CD4-positive, CD25-positive, alpha-beta regulatory T cell (primary cell): ENCODE measurements at regions not wholly inside any gene's neighbourhood (a gene's known extent, or its start where the extent isn't known, plus 50 kb on each side); places are given as distances from the start of the nearest gene placed in this dataset.

ENCODE experiments used
- ATAC-seq, 2 donors: fragments of 150-1000 bp; cut with Tn5 transposase; one replicate each; pipeline ENCODE4 v1.10.0; 2021; ENCODE audit warnings: low read depth in 2 of 2, moderate number of reproducible peaks in 2 of 2, moderate library complexity in 1 of 2
- DNase-seq, 3 donors: peaks; one replicate each; pipeline versions ENCODE4 v3.0.0 to v3.0.0-alpha.2; 2012 to 2022; ENCODE audit warnings: mixed read lengths in 1 of 3
- H3K27ac ChIP-seq: one replicate; pipeline ENCODE4 v1.7.0; 2013; ENCODE audit warnings: mild to moderate bottlenecking, low read length; ENCODE audit not compliant: insufficient read depth, poor library complexity, severe bottlenecking
- H3K27me3 ChIP-seq: one replicate; pipeline ENCODE4 v1.7.0; 2013; ENCODE audit warnings: low read length; ENCODE audit not compliant: control insufficient read depth, insufficient read depth
- H3K36me3 ChIP-seq: one replicate; pipeline ENCODE4 v1.7.0; 2013; ENCODE audit warnings: mild to moderate bottlenecking, low read length, moderate library complexity; ENCODE audit not compliant: control insufficient read depth, insufficient read depth
- H3K4me1 ChIP-seq: 2 replicates; pipeline ENCODE4 v1.7.0; 2013; ENCODE audit warnings: mild to moderate bottlenecking, low read length; ENCODE audit not compliant: insufficient read depth, control insufficient read depth, poor library complexity, severe bottlenecking
- H3K4me3 ChIP-seq: one replicate; pipeline ENCODE4 v1.7.0; 2013; ENCODE audit warnings: low read depth, mild to moderate bottlenecking, low read length, moderate library complexity
- H3K9me3 ChIP-seq, 2 experiments: 1 replicate in 1 of 2; 2 replicates in 1 of 2; pipeline ENCODE4 v1.7.0; 2013; ENCODE audit warnings: low read length in 2 of 2, mild to moderate bottlenecking in 1 of 2, moderate library complexity in 1 of 2; ENCODE audit not compliant: control insufficient read depth in 2 of 2
- H3K27ac Mint-ChIP-seq, 3 donors: one replicate each; pipeline ENCODE4 v1.8.0; 2020 to 2022; ENCODE audit warnings: mild to moderate bottlenecking in 3 of 3, mixed read lengths in 3 of 3, moderate library complexity in 2 of 3
- H3K27me3 Mint-ChIP-seq: one replicate; pipeline ENCODE4 v1.8.0; 2022; ENCODE audit warnings: mild to moderate bottlenecking, mixed read lengths
- H3K36me3 Mint-ChIP-seq: one replicate; pipeline ENCODE4 v1.8.0; 2020; ENCODE audit warnings: mixed read lengths
- H3K4me1 Mint-ChIP-seq, 4 donors: one replicate each; pipeline ENCODE4 v1.8.0; 2020 to 2022; ENCODE audit warnings: mixed read lengths in 4 of 4, mild to moderate bottlenecking in 1 of 4
- H3K4me3 Mint-ChIP-seq, 4 donors: one replicate each; pipeline ENCODE4 v1.8.0; 2020 to 2022; ENCODE audit warnings: mild to moderate bottlenecking in 4 of 4, mixed read lengths in 4 of 4, moderate library complexity in 3 of 4
- H3K9me3 Mint-ChIP-seq, 7 donors: one replicate each; pipeline ENCODE4 v1.8.0; 2020 to 2022; ENCODE audit warnings: mixed read lengths in 7 of 7, mild to moderate bottlenecking in 3 of 7, moderate library complexity in 2 of 7

DNA sequence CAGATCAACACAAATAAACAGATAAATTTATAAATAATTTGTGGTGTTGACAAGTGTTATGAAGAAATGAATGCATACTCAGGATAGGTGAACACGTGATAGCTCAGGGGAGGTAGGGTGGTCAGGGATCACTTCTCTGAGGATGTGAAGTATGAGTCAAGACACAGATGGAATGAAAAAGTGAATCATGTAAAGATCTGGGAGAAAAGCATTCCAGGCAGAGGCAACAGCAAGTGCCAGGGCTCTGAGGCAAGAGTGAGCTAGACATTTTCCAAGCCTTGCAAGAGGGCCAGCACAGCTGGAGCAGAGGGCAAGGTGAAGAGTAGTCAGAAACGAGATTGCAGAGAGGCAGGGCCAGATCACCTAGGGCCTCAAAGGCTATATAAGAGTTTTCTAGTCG is 177.8 kb downstream of the WNT5A start:
- no peaks in the 10 kb centered on the region for H3K36me3 ChIP-seq
- H3K27me3 ChIP-seq = no peaks in the 10 kb centered on the region
- no peak for ATAC-seq
- Mint-ChIP-seq H3K36me3 (no peaks in the 10 kb centered on the region), H3K27ac (no peak overlapping the region), H3K4me1 (no peaks in the 10 kb centered on the region), H3K27me3 (no peaks in the 10 kb centered on the region), H3K4me3 (no peak overlapping the region), H3K9me3 (peaks cover 1 to 9% (median 3%) of the 10 kb centered on the region in 7 donors)
- H3K9me3 ChIP-seq = no peaks in the 10 kb centered on the region
- H3K4me1 ChIP-seq = no peaks in the 10 kb centered on the region
- no peak overlapping the region for H3K27ac ChIP-seq
- DNase-seq = no peak
- no peak overlapping the region for H3K4me3 ChIP-seq

DNA sequence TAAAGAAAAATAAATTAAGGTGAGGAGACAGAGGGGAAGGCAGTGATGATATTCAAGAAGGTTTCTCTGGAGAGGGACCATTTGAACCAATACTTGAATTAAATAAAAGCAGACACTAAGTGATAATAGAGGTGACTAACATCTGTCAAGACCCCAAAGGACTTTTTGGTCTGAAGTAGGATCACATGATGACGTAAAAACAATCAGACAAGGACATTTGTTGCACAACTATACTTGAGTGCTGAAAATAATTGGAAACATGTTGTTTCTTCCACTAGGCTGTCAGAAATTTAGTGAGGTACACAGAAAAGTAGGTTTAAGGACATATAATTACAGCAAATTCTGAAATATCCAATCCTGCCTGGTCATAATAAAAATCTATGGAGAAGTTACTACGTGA is 179.5 kb downstream of the WNT5A start:
- Mint-ChIP-seq H3K36me3 (no peaks in the 10 kb centered on the region), H3K9me3 (peaks cover 0 to 9% (median 4%) of the 10 kb centered on the region in 7 donors), H3K4me3 (peak overlapping the region in 1 of 4 donors; percentile 58), H3K27me3 (no peaks in the 10 kb centered on the region), H3K4me1 (no peaks in the 10 kb centered on the region), H3K27ac (no peak overlapping the region)
- no peak for DNase-seq
- H3K27ac ChIP-seq = no peak overlapping the region
- no peak for ATAC-seq
- H3K4me1 ChIP-seq = no peaks in the 10 kb centered on the region
- H3K27me3 ChIP-seq = no peaks in the 10 kb centered on the region
- H3K36me3 ChIP-seq = no peaks in the 10 kb centered on the region
- H3K4me3 ChIP-seq = no peak overlapping the region
- H3K9me3 ChIP-seq = no peaks in the 10 kb centered on the region

DNA sequence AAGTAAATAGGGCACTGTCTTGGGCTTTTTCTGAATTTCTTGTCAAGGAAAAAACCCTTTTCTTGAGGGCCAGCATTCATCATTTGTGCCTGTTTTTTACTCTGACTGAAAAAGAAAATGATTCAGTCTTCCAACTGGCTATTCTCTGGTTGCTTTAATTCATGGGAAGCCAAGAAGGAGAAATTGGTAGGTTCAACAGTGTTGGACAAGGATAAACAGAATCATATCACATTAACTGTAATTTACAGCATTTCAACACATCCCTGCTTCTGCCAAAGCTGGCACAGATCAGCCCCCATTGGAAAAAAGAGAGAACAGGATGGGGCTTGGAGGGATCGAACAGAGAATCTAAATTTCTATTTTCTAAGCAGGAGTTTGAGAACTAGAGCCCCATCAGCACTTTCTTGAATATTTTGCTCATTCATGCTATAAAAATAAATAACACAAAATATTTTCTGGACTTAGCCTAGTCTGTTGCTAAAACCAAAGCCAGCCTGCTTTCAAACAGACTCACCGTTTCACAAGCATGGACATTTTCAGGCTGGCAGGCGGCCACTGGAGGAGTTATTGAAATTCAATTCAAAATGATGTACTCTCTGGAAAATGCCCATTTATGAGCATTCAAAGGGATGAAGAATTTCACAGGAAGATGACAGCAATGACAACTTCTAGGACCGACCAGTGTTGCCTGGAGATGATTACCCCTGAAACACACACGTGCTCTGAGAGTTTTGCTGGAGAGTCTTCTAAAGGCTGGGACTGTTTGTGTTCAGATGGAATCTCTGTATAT is 181.2 kb downstream of the WNT5A start:
- ATAC-seq = no peak
- Mint-ChIP-seq H3K9me3 (peaks cover 0 to 9% (median 5%) of the 10 kb centered on the region in 7 donors), H3K4me3 (no peak overlapping the region), H3K4me1 (no peaks in the 10 kb centered on the region), H3K36me3 (no peaks in the 10 kb centered on the region), H3K27me3 (no peaks in the 10 kb centered on the region), H3K27ac (no peak overlapping the region)
- no peak for DNase-seq
- Histone ChIP-seq H3K4me3 (no peak overlapping the region), H3K27ac (no peak overlapping the region), H3K27me3 (no peaks in the 10 kb centered on the region), H3K4me1 (no peaks in the 10 kb centered on the region), H3K9me3 (no peaks in the 10 kb centered on the region), H3K36me3 (no peaks in the 10 kb centered on the region)

DNA sequence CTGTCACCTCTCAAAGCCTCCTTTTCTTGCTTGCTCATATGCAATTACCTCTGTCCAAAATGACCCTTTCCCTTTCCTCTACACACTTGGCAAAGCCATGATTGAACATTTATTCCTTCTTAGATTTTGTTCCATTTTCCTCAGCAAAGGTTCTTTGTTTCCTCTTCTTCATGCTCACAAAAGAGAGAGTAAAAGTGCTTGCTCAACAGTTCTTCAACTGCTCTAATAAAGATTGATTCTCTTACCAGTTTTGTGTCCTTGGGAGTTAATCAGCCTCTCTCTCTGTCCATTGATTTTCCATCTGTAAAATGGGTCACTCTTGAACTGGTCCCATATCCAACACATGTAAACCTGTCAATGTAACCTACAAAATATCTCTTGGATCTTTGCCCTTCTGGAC is 186.4 kb downstream of the WNT5A start:
- no peak for ATAC-seq
- no peak overlapping the region for H3K4me3 Mint-ChIP-seq
- no peaks in the 10 kb centered on the region for H3K27me3 Mint-ChIP-seq

DNA sequence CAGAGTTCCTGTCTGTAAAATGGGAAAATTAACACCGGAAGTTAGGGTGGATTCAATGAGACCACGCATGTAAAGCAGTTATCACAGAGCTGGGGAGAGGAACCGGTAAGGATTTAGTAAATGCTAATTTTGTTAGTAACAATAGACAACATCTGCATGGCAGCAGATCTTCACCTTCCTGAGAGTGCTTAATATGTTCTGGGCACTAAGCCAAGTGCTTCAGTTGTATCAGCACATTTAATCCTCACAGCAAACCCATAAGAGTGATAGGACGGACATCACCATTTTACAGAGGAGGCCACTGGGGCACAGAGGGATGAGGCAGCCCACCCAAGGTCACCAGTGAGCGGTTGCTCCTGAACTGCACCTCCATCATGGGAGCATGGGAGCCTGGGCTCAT is 189.4 kb downstream of the WNT5A start:
- Histone ChIP-seq H3K4me1 (no peaks in the 10 kb centered on the region), H3K4me3 (no peak overlapping the region), H3K27ac (no peak overlapping the region), H3K36me3 (no peaks in the 10 kb centered on the region), H3K9me3 (peaks cover 0 to 3% of the 10 kb centered on the region in 2 experiments), H3K27me3 (no peaks in the 10 kb centered on the region)
- Mint-ChIP-seq H3K27me3 (no peaks in the 10 kb centered on the region), H3K27ac (no peak overlapping the region), H3K4me1 (no peaks in the 10 kb centered on the region), H3K4me3 (no peak overlapping the region), H3K36me3 (no peaks in the 10 kb centered on the region), H3K9me3 (peaks cover 2 to 21% (median 8%) of the 10 kb centered on the region in 7 donors)
- DNase-seq (no peak), ATAC-seq (no peak)

More for the DNA sequence above, 186.4 kb downstream of the WNT5A start:
- Mint-ChIP-seq H3K27ac (peak overlapping the region in 1 of 3 donors; percentile 21), H3K9me3 (peaks cover 2 to 9% (median 6%) of the 10 kb centered on the region in 7 donors), H3K36me3 (no peaks in the 10 kb centered on the region), H3K4me1 (no peaks in the 10 kb centered on the region)
- Histone ChIP-seq H3K27me3 (no peaks in the 10 kb centered on the region), H3K27ac (no peak overlapping the region), H3K4me1 (no peaks in the 10 kb centered on the region), H3K4me3 (no peak overlapping the region), H3K36me3 (no peaks in the 10 kb centered on the region), H3K9me3 (peaks cover 0 to 3% of the 10 kb centered on the region in 2 experiments)
- DNase-seq = no peak

DNA sequence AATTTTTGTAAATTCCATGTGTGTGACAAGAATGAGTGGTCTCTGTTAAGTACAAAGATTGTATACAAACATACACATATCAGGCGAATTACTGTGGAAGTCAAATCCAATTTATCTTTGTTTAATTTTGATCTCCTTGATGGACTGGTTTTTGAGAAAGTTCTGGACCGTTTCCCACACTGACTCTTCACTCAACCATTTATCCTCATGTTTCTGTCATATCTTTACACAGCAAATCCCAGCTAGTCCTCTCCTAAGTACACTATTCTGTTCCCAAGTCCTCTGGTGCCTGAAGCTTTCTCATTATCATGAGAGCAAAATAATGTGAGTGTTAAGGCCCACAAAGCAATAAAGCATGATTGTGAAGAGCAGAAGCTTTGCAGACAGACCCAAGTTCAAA is 189.9 kb downstream of the WNT5A start:
- Mint-ChIP-seq H3K4me3 (no peak overlapping the region), H3K27me3 (no peaks in the 10 kb centered on the region), H3K4me1 (no peaks in the 10 kb centered on the region), H3K9me3 (peaks cover 3 to 22% (median 8%) of the 10 kb centered on the region in 7 donors), H3K27ac (no peak overlapping the region), H3K36me3 (no peaks in the 10 kb centered on the region)
- Histone ChIP-seq H3K9me3 (peaks cover 0 to 3% of the 10 kb centered on the region in 2 experiments), H3K4me1 (no peaks in the 10 kb centered on the region), H3K27me3 (no peaks in the 10 kb centered on the region), H3K4me3 (no peak overlapping the region), H3K27ac (no peak overlapping the region), H3K36me3 (no peaks in the 10 kb centered on the region)
- ATAC-seq = no peak
- no peak for DNase-seq

DNA sequence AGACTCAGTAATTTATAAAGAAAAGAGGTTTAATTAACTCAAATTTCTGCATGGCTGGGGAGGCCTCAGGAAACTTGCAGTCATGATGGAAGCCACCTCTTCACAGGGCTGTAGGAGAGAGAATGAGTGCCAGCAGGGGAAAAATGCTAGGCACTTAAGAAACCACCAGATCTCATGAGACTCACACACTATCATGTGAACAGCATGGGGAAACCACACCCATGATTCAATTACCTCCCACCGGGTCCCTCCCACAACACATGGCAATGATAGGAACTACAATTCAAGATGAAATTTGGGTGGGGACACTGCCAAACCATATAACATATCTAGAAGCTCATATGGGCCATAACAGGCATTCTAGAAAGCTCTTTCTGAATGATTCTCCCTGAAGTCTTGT is 190.3 kb downstream of the WNT5A start:
- Mint-ChIP-seq H3K4me1 (no peaks in the 10 kb centered on the region), H3K9me3 (peaks cover 3 to 22% (median 8%) of the 10 kb centered on the region in 7 donors), H3K27me3 (no peaks in the 10 kb centered on the region), H3K4me3 (no peak overlapping the region), H3K36me3 (no peaks in the 10 kb centered on the region), H3K27ac (no peak overlapping the region)
- DNase-seq (no peak), ATAC-seq (no peak)
- H3K27ac ChIP-seq = no peak overlapping the region
- no peaks in the 10 kb centered on the region for H3K27me3 ChIP-seq
- H3K4me1 ChIP-seq = no peaks in the 10 kb centered on the region
- no peaks in the 10 kb centered on the region for H3K36me3 ChIP-seq
- H3K4me3 ChIP-seq = no peak overlapping the region
- H3K9me3 ChIP-seq = peaks cover 0 to 3% of the 10 kb centered on the region in 2 experiments

DNA sequence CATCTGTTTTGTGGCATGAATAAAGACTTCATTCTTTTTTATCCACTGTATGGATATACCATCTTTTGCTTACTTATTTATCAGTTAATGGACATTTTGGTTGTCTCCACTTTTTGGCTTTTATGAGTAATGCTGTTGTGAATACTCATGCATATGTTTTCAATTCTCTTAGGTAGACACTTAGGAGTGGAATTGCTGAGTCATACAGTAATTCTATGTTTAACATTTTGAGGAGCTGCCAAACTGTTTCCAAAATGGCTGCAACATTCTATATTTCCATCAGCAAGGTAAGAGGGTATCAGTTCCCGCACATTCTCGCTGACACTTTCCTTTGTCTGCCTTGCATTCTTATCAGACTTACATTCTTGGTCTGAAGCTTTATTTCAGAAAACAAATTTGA is 191.1 kb downstream of the WNT5A start:
- H3K9me3 ChIP-seq = peaks cover 0 to 3% of the 10 kb centered on the region in 2 experiments
- Mint-ChIP-seq H3K4me1 (no peaks in the 10 kb centered on the region), H3K27ac (no peak overlapping the region), H3K4me3 (no peak overlapping the region), H3K36me3 (no peaks in the 10 kb centered on the region), H3K27me3 (no peaks in the 10 kb centered on the region), H3K9me3 (peaks cover 3 to 22% (median 8%) of the 10 kb centered on the region in 7 donors)
- no peak for ATAC-seq
- DNase-seq = no peak
- no peaks in the 10 kb centered on the region for H3K4me1 ChIP-seq
- H3K4me3 ChIP-seq = no peak overlapping the region
- H3K27ac ChIP-seq = no peak overlapping the region
- H3K36me3 ChIP-seq = no peaks in the 10 kb centered on the region
- no peaks in the 10 kb centered on the region for H3K27me3 ChIP-seq
